Right lobe of liver (tissue), 6 donors: ENCODE measurements at regions not wholly inside any gene's neighbourhood (a gene's known extent, or its start where the extent isn't known, plus 50 kb on each side); places are given as distances from the start of the nearest gene placed in this dataset.

Source experiments
- ATAC-seq, 4 donors: fragments of 200-7000 bp; cut with Tn5 transposase; one replicate each; pipeline ENCODE4 v1.9.1; 2020; ENCODE audit warnings: mild to moderate bottlenecking in 4 of 4, moderate library complexity in 4 of 4
- DNase-seq, 3 donors: peaks; one replicate each; pipeline ENCODE4 v3.0.0-alpha.2; 2020
- H3K27ac ChIP-seq, 3 donors: fragments of 200-600 bp; one replicate each; pipeline ENCODE4 v1.8.0; 2022
- H3K27me3 ChIP-seq, 2 donors: fragments of 200-600 bp; one replicate each; pipeline ENCODE4 v1.8.0; 2022
- H3K36me3 ChIP-seq, 4 donors: fragments of 200-600 bp; sonication (generic) in 1 of 4; one replicate each; pipeline versions ENCODE4 v1.5.1 to v1.8.0; 2017 to 2022; ENCODE audit warnings: control low read depth in 1 of 4
- H3K4me1 ChIP-seq, 4 donors: fragments of 200-600 bp; sonication (generic) in 1 of 4; one replicate each; pipeline versions ENCODE4 v1.5.1 to v1.8.0; 2017 to 2022; ENCODE audit warnings: control low read depth in 1 of 4
- H3K4me3 ChIP-seq, 3 donors: fragments of 200-600 bp; one replicate each; pipeline ENCODE4 v1.8.0; 2022
- H3K9me3 ChIP-seq, 4 donors: fragments of 200-600 bp; sonication (generic) in 1 of 4; one replicate each; pipeline versions ENCODE4 v1.5.1 to v1.8.0; 2017 to 2022; ENCODE audit warnings: control low read depth in 1 of 4
- POLR2A ChIP-seq: fragments of 450-650 bp; IDR thresholded peaks from one replicate; pipeline ENCODE4 v1.6.1; 2017; ENCODE audit warnings: antibody characterized with exemption, mild to moderate bottlenecking
- WGBS: methylation state at CpG from one replicate; pipeline ENCODE4 v1.1.6; 2018; ENCODE audit warnings: low coverage, low lambda C conversion rate; ENCODE audit not compliant: insufficient coverage; ENCODE audit errors: missing lambda C conversion rate; 5-methylcytosine and 5-hydroxymethylcytosine counted together
- intact Hi-C, 2 donors: fragments of 100-400 bp; cut with DNase I; formaldehyde crosslinking; loops; one replicate each; pipeline versions ENCODE4 v1.11.2 to v1.14.1; 2022
- TF ChIP-seq, protein P1 (sequence below), 4 donors: fragments of 200-600 bp in 3 of 4; fragments of 450-650 bp in 1 of 4; IDR thresholded peaks; one replicate each; pipeline versions ENCODE4 v1.5.1 to v1.8.0; 2016 to 2022; ENCODE audit warnings: antibody characterized with exemption in 4 of 4, mild to moderate bottlenecking in 2 of 4
- donor health status: DM: no; HTN: yes; CAD: no.
- donor health status: DM: no; HTN: no; CAD: no.
- donor health status: DM: no; HTN: no; CAD: no.
- donor health status: DM: no; HTN: yes; CAD: no.
- donor health status: DM: no; HTN: yes; CAD: no.

DNA sequence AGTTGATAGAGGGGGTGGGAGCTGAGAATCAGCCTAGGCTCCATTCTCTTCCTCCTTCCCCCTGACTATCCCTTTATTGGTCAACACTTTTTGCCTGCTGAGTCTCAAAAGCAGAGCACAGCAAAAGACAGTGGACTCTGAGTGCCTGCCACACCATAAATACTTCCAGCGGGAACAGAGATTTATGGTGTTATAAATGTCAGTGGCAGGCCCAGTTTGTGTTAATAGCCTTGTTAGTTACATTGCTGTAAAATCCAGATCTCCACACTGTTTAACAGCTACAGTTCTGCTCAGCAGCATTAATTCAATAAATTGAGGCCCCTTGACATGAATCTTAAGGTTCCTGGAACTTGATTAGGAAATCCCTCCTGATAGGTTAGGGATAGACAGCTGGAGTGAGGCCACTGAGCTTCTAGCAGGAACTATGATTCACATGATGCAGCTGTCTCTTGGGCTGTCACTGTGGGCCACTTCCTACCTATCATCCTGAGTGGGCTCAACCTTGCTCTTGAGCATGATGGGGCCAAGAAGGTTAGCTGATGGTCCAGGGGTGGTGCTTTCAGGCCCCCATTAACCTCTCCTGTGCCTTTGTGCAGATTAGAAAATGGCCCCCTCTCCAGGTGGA, 295.2 kb upstream of the SRRM4 start:
- H3K27ac ChIP-seq = no peak overlapping the region
- H3K4me1 ChIP-seq = no peaks in the 10 kb centered on the region
- no peak for TF ChIP-seq POLR2A
- TF ChIP-seq, protein P1, sequence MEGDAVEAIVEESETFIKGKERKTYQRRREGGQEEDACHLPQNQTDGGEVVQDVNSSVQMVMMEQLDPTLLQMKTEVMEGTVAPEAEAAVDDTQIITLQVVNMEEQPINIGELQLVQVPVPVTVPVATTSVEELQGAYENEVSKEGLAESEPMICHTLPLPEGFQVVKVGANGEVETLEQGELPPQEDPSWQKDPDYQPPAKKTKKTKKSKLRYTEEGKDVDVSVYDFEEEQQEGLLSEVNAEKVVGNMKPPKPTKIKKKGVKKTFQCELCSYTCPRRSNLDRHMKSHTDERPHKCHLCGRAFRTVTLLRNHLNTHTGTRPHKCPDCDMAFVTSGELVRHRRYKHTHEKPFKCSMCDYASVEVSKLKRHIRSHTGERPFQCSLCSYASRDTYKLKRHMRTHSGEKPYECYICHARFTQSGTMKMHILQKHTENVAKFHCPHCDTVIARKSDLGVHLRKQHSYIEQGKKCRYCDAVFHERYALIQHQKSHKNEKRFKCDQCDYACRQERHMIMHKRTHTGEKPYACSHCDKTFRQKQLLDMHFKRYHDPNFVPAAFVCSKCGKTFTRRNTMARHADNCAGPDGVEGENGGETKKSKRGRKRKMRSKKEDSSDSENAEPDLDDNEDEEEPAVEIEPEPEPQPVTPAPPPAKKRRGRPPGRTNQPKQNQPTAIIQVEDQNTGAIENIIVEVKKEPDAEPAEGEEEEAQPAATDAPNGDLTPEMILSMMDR (IDR thresholded peaks at IDR 0.05) = no peak
- no peak for ATAC-seq
- no peaks in the 10 kb centered on the region for H3K9me3 ChIP-seq
- H3K27me3 ChIP-seq = no peaks in the 10 kb centered on the region
- DNase-seq = no peak
- intact Hi-C loops = no loop called here
- no peaks in the 10 kb centered on the region for H3K36me3 ChIP-seq
- WGBS = 60% methylated on average over 1 of the region's 1 CpG
- H3K4me3 ChIP-seq = no peak overlapping the region

GRCh38 chr12:118689793-118690192, 291.5 kb upstream of the SRRM4 start:
- DNase-seq (no peak), ATAC-seq (no peak)
- Histone ChIP-seq H3K27me3 (no peaks in the 10 kb centered on the region), H3K4me1 (no peaks in the 10 kb centered on the region), H3K4me3 (no peak overlapping the region), H3K9me3 (no peaks in the 10 kb centered on the region), H3K36me3 (no peaks in the 10 kb centered on the region), H3K27ac (no peak overlapping the region)
- WGBS = 27% methylated on average over 3 of the region's 3 CpGs
- intact Hi-C loops = no loop called here
- no peak for TF ChIP-seq POLR2A
- TF ChIP-seq, protein P1 (IDR thresholded peaks at IDR 0.05) = no peak

- H3K4me1 ChIP-seq = no peaks in the 10 kb centered on the region
- no peak overlapping the region for H3K27ac ChIP-seq
- intact Hi-C loops = no loop called here
- DNase-seq (no peak), ATAC-seq (no peak)
- 57% methylated on average over 3 of the region's 3 CpGs for WGBS
- H3K4me3 ChIP-seq = no peak overlapping the region
- TF ChIP-seq, protein P1 (IDR thresholded peaks at IDR 0.05) = no peak
- TF ChIP-seq POLR2A = no peak
- H3K36me3 ChIP-seq = no peaks in the 10 kb centered on the region
- H3K27me3 ChIP-seq = no peaks in the 10 kb centered on the region
- H3K9me3 ChIP-seq = no peaks in the 10 kb centered on the region
Observed at GRCh38 chr12:118690506-118690905, 290.8 kb upstream of the SRRM4 start.

- H3K4me1 ChIP-seq = no peaks in the 10 kb centered on the region
- TF ChIP-seq, protein P1 (IDR thresholded peaks at IDR 0.05) = no peak
- TF ChIP-seq POLR2A = no peak
- no peaks in the 10 kb centered on the region for H3K27me3 ChIP-seq
- no peak overlapping the region for H3K4me3 ChIP-seq
- 66% methylated on average over 8 of the region's 11 CpGs for WGBS
- no peaks in the 10 kb centered on the region for H3K9me3 ChIP-seq
- ATAC-seq = no peak
- H3K36me3 ChIP-seq = no peaks in the 10 kb centered on the region
- no peak overlapping the region for H3K27ac ChIP-seq
- DNase-seq = no peak
- intact Hi-C loops = no loop called here
Observed at GRCh38 chr12:118694128-118694775, 287.1 kb upstream of the SRRM4 start.
